Left kidney (tissue), 1 donor: ENCODE measurements at regions not wholly inside any gene's neighbourhood (a gene's known extent, or its start where the extent isn't known, plus 50 kb on each side); places are given as distances from the start of the nearest gene placed in this dataset.
"Not testable (repeated sequence)": the region's sequence is repeated elsewhere in the genome, so short reads cannot be mapped to it uniquely, and the experiment has no call there.

Experiments used
- DNase-seq: peaks from one replicate; pipeline ENCODE4 v3.0.0-alpha.2; 2013

DNA sequence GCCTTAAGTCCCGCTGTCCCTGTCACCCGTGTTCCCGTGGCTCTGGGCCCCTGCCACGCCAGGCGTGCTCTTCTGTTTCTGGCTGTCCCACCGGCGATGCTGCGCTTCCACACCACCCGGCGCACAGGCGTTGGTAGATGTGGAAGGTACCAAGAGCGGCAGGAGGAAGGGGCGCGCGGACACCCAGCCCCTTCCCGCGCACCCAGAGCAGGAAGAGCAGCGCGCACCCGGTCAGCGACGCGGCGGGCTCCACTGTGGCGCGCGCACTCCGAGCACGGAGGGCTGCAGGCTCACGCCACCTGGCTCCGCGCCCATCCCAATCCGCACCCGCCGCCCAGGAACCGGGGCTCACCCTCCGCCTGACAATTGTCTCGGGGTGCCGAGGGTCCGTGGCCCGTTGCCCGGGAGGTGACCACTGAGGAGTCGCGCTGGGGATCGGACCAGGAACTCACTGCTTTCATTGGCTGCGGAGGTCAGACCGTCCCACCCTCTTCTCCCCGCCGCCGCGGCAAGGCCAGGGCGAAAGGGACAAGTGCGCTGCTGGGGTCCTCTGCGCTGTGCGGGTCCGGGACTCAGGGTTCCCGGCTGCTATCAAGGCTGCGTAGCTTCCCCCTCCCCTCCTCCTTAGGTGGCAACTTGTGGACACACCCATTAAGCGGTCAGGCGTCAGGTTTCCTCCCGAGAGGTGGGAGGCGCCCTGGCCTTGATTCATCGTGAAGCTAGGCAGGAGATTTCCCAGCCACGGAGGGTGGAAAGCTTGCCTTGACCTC lies 121.6 kb upstream of the ZNF92 start:
- peak; percentile 69 for DNase-seq

DNA sequence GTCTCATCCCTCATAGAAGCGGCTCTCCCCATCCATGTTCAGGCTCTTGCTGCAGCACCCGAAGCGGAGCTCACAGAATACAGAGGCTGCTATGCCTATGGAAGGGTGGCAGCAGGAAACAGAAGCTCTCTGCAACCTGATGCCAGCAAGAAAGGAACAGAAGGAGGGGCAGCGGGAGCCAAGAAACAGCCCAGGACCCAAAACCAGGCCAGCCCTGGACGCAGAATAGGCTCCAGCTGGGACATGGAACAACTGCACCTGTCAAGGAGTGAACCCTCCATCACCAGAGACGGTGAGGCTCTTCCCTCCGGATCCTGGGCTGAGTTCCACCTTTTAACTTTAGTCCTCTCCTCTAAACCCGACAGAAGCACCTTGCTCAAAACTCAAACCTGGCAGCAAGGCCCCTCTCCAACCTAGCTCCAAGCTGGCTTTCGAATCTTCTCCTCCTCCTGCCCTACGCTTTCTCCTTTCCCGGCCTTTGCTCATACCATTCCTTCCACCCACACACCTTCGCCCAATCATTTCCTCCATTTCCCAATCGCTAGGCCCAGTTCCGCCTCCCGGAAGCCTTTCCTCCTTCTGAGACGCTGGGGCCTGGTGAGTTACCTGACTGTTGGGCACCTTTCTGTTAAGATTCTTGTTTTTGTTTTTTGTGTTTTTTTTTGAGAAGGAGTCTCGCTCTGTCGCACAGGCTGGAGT lies 122.8 kb upstream of the ZNF92 start:
- DNase-seq: no peak

GRCh38 chr7:65250216-65250615 lies 123.4 kb upstream of the ZNF92 start:
- DNase-seq: no peak

DNA sequence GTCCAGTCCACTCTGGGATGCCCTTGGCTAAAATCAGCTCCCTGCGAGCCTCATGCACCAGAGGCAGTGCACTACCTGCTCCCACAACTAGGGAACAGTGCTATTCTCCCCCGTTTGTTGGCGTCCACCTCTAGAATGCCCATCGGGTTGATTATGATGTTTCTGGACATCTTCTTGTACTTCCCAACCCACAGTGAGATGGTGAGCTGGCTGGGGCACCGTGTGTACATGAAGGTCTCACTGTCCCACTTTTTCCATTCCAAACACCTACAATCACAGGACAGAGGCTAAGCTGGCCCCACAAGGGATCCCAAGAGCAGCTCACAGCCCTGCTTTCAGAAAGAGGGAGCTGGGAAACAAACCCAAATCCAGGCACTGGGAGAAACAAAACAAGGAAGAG lies 126.2 kb upstream of the ZNF92 start:
- no peak for DNase-seq

- DNase-seq: peak; percentile 57
Measured at GRCh38 chr7:65239707-65240352, 133.8 kb upstream of the ZNF92 start.

GRCh38 chr7:65239324-65239706 lies 134.3 kb upstream of the ZNF92 start:
- DNase-seq: no peak

- DNase-seq: no peak
Measured at GRCh38 chr7:65238785-65239184, 134.9 kb upstream of the ZNF92 start.

DNA sequence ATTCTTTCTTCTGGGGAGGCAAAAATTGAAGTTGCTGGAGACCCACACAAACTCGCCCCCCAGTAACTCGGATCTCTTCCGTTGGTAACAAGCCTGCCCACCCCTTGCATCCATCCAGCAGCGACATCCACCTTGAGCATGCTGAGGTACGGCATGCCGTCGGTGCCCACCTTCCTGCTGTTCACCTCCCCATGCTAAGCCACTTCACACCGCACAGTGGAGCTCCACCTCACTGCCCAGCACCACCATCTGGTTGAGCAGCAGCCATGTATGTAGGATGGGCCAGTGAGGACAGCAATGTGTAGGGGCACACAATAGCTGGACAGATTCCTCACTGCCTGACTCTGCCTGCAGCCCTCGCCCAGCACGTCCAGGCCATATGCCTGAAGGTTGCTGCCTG lies 138.1 kb upstream of the ZNF92 start:
- no peak for DNase-seq

DNA sequence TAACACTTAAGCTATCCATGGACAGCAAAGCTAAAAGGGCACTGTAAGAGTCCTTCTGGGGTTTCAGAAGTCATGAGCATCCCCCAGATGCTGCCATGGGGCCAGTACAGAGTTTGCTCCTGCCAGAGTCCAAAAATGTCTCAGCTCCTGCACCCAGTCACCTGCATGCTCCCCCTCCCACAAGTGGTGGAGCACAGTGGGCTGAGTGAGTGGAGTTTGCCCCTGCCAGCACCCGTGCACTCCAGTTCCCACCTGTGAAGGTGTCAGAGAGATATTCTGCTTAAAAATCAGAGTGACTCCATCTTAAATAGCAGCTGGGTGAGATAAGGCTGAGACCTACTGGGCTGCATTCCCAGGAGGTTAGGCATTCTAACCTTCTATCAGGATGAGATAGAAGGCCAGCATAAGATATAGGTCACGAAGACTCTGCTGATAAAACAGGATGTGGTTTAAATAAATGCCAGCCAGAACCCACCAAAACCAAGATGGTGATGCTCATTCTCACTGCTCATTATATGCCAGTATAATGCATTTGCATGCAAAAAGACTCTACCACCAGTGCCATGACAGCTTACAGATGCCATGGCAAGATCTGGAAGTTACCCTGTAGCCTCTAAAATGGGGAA lies 140.1 kb upstream of the ZNF92 start:
- DNase-seq: no peak

DNA sequence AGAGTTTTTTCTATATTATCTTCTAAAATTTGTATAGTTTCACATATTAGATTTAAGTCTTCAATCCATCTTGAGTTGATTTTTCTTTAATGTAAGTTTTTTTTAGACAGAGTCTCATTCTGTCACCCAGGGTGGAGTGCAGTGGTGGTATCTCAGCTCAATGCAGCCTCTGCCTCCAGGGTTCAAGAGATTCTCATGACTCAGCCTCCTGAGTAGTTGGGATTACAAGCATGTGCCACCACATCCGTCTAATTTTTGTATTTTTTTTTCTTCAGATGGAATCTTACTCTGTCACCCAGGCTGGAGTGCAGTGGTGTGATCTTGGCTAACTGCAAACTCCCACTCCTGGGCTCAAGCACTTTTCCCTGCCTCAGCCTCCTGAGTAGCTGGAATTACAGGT lies 143.4 kb upstream of the ZNF92 start:
- DNase-seq: no peak

DNA sequence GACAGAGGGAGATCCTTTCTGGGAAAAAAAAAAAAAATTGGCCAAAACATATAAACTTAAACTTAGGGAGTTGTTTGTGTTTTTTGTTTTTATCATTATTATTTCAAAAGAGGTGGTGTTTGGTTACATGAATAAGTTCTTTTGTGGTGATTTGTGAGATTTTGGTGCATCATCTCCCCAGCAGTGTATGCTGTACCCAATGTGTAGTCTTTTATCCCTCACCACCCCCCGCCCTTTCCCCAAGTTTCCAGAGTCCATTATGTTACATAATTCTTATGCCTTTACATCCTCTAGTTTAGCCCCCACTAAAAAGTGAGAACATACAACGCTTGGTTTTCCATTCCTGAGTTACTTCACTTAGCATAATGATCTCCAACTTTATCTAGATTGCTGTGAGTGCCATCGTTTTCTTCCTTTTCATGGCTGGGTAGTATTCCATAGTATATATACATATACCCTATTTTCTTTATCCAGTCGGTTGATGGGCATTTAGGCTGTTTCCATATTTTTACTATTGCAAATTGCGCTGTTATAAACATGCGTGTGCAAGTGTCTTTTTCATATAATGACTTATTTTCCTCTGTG lies 148.1 kb upstream of the ZNF92 start:
- no peak for DNase-seq

GRCh38 chr7:65222655-65223054 lies 151.0 kb upstream of the ZNF92 start:
- no peak for DNase-seq

GRCh38 chr7:65221683-65222082 lies 152.0 kb upstream of the ZNF92 start:
- DNase-seq: no peak

DNA sequence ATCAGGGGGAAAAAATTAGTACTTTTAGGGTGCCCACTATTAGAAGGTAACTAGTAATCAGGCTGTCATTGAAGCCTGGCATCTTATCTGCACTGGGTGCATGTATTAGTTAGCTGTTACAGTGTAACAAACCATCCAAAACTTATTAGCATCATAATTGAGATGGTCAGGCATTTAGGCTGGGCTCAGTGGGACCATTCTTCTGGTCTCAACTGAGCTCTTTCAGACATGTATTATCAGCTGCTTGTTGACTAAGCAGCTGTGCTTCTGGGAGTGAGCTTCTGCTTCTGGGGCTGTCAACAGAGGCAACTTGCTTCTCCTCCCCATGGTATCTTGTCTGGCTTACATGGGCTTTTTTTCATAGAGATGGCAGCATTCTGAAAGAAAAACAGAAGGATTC lies 154.0 kb upstream of the ZNF92 start:
- no peak for DNase-seq

DNA sequence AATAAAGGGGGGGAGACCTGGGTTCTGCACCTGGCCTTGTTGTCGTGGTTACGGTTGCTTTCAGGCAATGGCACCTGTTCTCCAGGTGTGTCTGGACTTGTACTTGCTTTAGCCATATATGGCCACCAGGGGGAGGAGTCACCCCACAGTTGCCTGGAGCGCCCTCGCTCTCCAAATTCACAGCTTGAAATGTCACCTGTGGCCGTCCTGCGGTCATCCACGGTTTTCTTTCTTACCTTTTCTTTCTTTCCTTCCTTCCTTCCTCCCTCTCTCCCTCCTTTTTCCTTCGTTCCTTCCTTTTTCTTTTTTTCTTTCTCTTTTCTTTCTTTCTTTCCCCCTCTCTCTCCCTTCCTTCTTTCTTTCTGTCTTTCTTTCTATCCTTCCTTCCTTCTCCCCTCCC lies 157.2 kb upstream of the ZNF92 start:
- DNase-seq: peak; percentile 47

GRCh38 chr7:65213260-65213659 lies 160.4 kb upstream of the ZNF92 start:
- not testable (repeated sequence) for DNase-seq

DNA sequence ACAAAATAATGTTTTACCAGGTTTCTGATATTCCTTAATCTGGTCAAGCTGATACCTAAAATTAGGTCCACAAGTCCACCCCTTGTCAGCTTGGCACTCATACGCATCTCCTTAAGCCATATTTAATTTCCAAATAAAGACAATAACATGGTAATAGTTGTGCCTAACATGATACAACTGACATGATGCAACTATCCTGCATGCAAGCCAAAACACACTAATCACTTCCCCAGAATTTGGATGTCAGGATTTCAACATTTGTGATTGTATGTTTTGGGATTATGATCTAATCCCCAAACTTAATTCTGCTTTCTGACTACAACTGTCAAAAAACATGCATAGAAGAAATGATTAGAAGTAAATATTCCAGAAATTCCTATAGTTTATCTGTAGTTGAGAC lies 174.4 kb upstream of the ZNF92 start:
- not testable (repeated sequence) for DNase-seq

GRCh38 chr7:65193334-65194058 lies 180.2 kb upstream of the ZNF92 start:
- DNase-seq: not testable (repeated sequence)

GRCh38 chr7:65177041-65177440 lies 170.6 kb upstream of the ERV3-1 start:
- DNase-seq: not testable (repeated sequence)

DNA sequence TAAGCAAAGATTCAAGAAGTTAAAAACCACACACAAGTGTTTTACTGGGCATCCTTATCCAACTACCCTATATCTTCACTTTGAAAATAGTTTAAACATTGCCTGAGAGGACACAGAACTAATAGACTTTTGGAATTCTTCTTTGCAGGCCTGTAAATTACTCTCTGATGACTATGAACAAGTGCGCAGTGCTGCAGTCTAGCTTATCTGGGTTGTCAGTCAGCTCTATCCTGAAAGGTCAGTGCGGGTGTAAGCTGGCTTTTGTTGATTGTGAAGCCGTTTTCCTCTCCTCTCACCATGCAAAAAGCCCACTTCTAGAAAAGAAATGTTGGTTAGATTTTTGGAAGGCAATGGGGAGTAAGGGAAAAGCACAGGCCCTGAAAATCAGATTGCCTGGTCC lies 143.6 kb upstream of the ERV3-1 start:
- DNase-seq: not testable (repeated sequence)

DNA sequence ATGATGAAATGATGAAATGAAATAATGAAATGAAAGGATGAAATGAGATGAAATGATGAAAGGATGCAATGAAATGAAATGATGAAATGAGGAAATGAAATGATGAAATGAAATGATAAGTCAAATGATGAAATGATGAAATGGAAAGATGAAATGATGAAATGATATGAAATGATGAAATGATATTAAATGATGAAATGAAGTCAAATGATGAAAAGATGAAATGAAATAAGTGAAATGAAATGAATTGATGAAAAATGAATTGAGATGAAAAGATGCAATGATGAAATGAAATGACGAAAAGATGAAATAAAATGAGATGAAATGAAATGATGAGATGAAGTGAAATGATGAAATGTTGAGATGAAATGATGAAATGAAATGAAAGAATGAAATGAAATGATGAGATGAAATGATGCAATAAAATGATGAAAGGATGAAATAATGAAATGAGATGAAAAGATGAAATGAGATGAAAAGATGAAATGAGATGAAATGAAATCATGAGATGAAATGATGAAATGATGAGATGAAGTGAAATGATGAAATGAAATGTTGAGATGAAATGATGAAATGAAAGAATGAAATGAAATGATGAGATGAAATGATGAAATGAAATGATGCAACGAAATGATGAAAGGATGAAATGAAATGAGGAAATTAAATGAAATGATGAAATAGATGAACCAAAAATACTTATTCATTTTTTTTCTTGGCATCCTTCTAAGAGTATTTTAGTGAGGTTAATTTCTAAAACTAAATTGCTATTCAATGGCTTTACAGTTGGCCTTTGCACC lies 139.8 kb upstream of the ERV3-1 start:
- not testable (repeated sequence) for DNase-seq
